GM23248 (cell line): ENCODE measurements at regions not wholly inside any gene's neighbourhood (a gene's known extent, or its start where the extent isn't known, plus 50 kb on each side); places are given as distances from the start of the nearest gene placed in this dataset.

Experiments
- EZH2 ChIP-seq: fragments of 200-600 bp; sonication (generic); IDR thresholded peaks from 2 replicates; pipeline ENCODE4 v1.6.1; 2018; ENCODE audit warnings: antibody characterized with exemption, mild to moderate bottlenecking; ENCODE audit not compliant: insufficient read depth, poor library complexity, severe bottlenecking
- EZH2phosphoT487 ChIP-seq: fragments of 200-600 bp; sonication (generic); IDR thresholded peaks from 2 replicates; pipeline ENCODE4 v1.6.1; 2018; ENCODE audit warnings: antibody characterized with exemption, moderate library complexity, mild to moderate bottlenecking, low read depth; ENCODE audit not compliant: insufficient read depth

DNA sequence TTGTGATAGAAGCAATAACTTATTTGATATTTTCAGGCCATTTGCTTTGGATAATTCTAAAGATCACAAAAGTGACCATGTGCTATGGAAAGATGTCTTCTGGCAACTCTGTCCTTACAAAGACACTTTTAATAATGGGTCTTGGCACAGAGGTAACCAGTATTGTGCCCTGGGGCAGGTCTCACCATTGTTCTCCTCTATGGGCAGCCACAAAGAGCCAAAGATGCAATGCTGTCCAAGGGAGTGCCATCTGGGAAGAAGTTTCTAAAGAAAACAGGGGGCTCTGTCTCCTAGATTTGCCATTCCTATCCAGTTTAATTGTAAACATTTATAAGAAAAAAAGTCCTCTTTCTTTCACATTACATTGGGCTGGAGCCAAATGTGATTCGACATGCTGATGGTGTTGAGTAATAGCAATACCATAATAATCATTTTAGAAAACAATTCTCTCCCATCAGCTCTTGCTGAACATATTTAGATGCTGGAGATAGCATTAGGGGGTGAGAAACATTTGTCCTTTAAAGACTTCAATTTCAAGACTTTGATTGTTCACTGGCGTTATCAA is 179.9 kb downstream of the KIT start:
- TF ChIP-seq EZH2 (no peak), EZH2phosphoT487 (no peak)
